Breast epithelium (tissue), 3 donors: ENCODE measurements at regions not wholly inside any gene's neighbourhood (a gene's known extent, or its start where the extent isn't known, plus 50 kb on each side); places are given as distances from the start of the nearest gene placed in this dataset.

Source experiments
- CTCF ChIP-seq, 3 donors: fragments of 450-650 bp; IDR thresholded peaks; one replicate each; pipeline ENCODE4 v1.5.1; 2016 to 2017; ENCODE audit warnings: antibody characterized with exemption in 3 of 3, mild to moderate bottlenecking in 3 of 3, moderate library complexity in 3 of 3
- POLR2A ChIP-seq: fragments of 450-650 bp; IDR thresholded peaks from one replicate; pipeline ENCODE4 v1.6.1; 2016; ENCODE audit warnings: antibody characterized with exemption, mild to moderate bottlenecking, moderate library complexity
- POLR2AphosphoS5 ChIP-seq, 3 donors: sonication (generic); formaldehyde crosslinking; IDR thresholded peaks; one replicate each; pipeline ENCODE4 v1.6.1; 2017; ENCODE audit warnings: antibody characterized with exemption in 3 of 3

DNA sequence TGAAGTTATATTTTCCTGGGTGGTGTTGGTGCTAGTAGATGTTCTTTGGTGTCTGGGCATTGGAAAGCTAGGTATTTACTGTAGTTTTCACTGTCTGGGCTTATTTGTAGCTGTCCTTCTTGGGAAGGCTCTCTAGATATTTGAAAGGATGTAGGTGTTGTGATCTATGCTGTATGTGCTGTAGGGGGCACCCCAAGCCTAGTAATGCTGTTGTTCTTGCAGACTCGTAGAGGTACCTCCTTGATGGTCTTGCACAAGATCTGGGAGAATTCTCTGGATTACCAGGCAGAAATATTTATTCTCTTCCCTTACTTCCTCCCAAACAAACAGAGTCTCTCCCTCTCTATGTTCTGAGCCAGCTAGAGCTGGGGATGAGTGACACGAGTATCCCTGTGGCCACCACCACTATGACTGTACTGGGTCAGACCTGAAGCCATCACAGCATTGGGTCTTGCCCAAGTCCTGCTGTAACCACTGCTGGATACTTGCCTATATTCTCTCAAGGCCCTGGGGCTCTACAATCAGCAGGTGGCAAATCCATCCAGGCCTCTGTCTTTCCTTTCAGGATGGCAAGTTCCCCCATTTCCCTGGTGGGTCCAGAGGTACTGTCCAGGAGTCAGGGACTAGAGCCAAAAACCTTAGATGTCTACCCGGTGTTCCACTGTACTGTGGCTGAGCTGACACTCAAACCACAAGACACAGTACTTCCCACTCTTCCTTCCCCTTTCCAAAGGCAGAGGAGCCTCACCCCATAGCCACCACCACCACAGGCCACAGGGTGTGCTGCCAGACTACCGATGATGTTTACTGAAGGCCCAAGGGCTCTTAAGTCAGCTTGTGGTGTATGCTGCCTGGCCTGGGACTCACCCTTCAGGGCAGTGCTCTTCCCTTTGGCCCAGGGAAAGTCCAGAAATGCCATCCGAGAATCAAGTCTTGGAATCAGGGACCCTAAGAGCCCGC lies 195.2 kb upstream of the DPPA4 start:
- TF ChIP-seq CTCF (IDR thresholded peaks at IDR 0.05), result no peak
- no peak for TF ChIP-seq POLR2A
- no peak for TF ChIP-seq POLR2AphosphoS5 (IDR thresholded peaks at IDR 0.05)
